ENCODE measurements at regions not wholly inside any gene's neighbourhood (a gene's known extent, or its start where the extent isn't known, plus 50 kb on each side); places are given as distances from the start of the nearest gene placed in this dataset.

GRCh38 chr18:6579486-6579885 lies 150.0 kb upstream of the ARHGAP28 start:
- no peaks in the 10 kb centered on the region for H3K4me1 ChIP-seq (ENCODE audit: control insufficient read depth in 1 of 2, insufficient read depth in 2 of 2, low read length in 2 of 2)
- no TSS peak for BruUV-seq (replicated peaks)
- CTCF ChIA-PET: no interaction called here
- H3K27me3 ChIP-seq (ENCODE audit: insufficient read depth, low read length): no peaks in the 10 kb centered on the region
- no peaks in the 10 kb centered on the region for H4K20me1 ChIP-seq (ENCODE audit: insufficient read depth)
- H3K9me3 ChIP-seq (ENCODE audit: control insufficient read depth in 1 of 2, insufficient read depth in 1 of 2, low read depth in 1 of 2, low read length in 2 of 2): peaks cover 9 to 22% of the 10 kb centered on the region in 2 experiments; a peak in 2 of 4 replicates
- no peaks in the 10 kb centered on the region for H3K9me2 ChIP-seq (ENCODE audit: insufficient read depth)
- TF ChIP-seq POLR2AphosphoS5 (IDR thresholded peaks at IDR 0.05; ENCODE audit: low read depth, low read length): no peak
- no peak for TF ChIP-seq CBX3 (IDR thresholded peaks at IDR 0.05; ENCODE audit: low read depth)
- no peak for TF ChIP-seq ELF1 (IDR thresholded peaks at IDR 0.05; ENCODE audit: borderline replicate concordance, low read depth)
- TF ChIP-seq SRF (IDR thresholded peaks at IDR 0.05; ENCODE audit: low read depth): no peak
- no peak for TF ChIP-seq ZFX (IDR thresholded peaks at IDR 0.05)
- no peak for TF ChIP-seq MAX (IDR thresholded peaks at IDR 0.05)
- TF ChIP-seq CTCF (IDR thresholded peaks at IDR 0.05 in 2 of 3, conservative IDR thresholded peaks at IDR 0.05 in 1 of 3; ENCODE audit: borderline replicate concordance in 1 of 3, insufficient read depth in 1 of 3, low read depth in 2 of 3, low read length in 2 of 3): no peak
- TF ChIP-seq POLR2A (IDR thresholded peaks at IDR 0.05; ENCODE audit: borderline replicate concordance, extremely low read depth, insufficient read depth, insufficient read length): no peak
- TF ChIP-seq SIN3A (IDR thresholded peaks at IDR 0.05; ENCODE audit: low read depth): no peak
- TF ChIP-seq FOSL1 (IDR thresholded peaks at IDR 0.05; ENCODE audit: low read depth): no peak
- TF ChIP-seq RAD21 (IDR thresholded peaks at IDR 0.05; ENCODE audit: low read depth): no peak
- TF ChIP-seq SP1 (IDR thresholded peaks at IDR 0.05; ENCODE audit: low read depth): no peak
- TF ChIP-seq EGR1 (IDR thresholded peaks at IDR 0.05; ENCODE audit: low read depth): no peak
- no peak overlapping the region for H3K9ac ChIP-seq (ENCODE audit: low read length)
- intact Hi-C loops (cut with micrococcal nuclease): no loop called here
- RAD21 ChIA-PET (ENCODE audit: low non-redundant PET in 1 of 2, low total read pairs in 2 of 2, uncharacterized antibody in 2 of 2, unreplicated experiment in 2 of 2): no interaction called here
- H3K4me2 ChIP-seq (ENCODE audit: low read length): no peak overlapping the region
- POLR2A ChIA-PET: no interaction called here
- ATAC-seq (no peak), DNase-seq (ENCODE audit: low read depth, low spot score) (no peak)
- no peak overlapping the region for H2AFZ ChIP-seq (ENCODE audit: low read depth, low read length, poor library complexity, severe bottlenecking)
- no peaks in the 10 kb centered on the region for H3K36me3 ChIP-seq (ENCODE audit: control insufficient read depth in 1 of 2, insufficient read depth in 2 of 2, low read length in 2 of 2)
- no peak overlapping the region for H3K27ac ChIP-seq (ENCODE audit: low read depth, low read length)
- no peaks in the 10 kb centered on the region for H3K79me2 ChIP-seq (ENCODE audit: insufficient read depth, low read length)
- no peak overlapping the region for H3K4me3 ChIP-seq (replicated peaks in 1 of 2; ENCODE audit: low read depth in 1 of 2, low read length in 2 of 2)
